Spleen (tissue), 11 donors: ENCODE measurements at regions not wholly inside any gene's neighbourhood (a gene's known extent, or its start where the extent isn't known, plus 50 kb on each side); places are given as distances from the start of the nearest gene placed in this dataset.
"Not testable (repeated sequence)": the region's sequence is repeated elsewhere in the genome, so short reads cannot be mapped to it uniquely, and the experiment has no call there.

Experiments used
- DNase-seq: peaks from one replicate; pipeline ENCODE4 v3.0.0-alpha.2; 2020
- H3K27ac ChIP-seq, 8 donors: fragments of 200-600 bp; sonication (generic) in 7 of 8; 1 replicate in 4 of 8; 2 replicates in 4 of 8; pipeline versions ENCODE4 v1.5.0 to v1.8.0; 2016 to 2021; ENCODE audit warnings: inconsistent platforms in 4 of 8, mild to moderate bottlenecking in 4 of 8, moderate library complexity in 1 of 8
- H3K27me3 ChIP-seq, 7 donors: fragments of 200-600 bp; sonication (generic) in 6 of 7; replicated peaks in 1 of 7; 1 replicate in 4 of 7; 2 replicates in 3 of 7; pipeline versions ENCODE4 v1.5.0 to v1.8.0; 2016 to 2021; ENCODE audit warnings: inconsistent platforms in 3 of 7, mild to moderate bottlenecking in 1 of 7
- H3K36me3 ChIP-seq, 6 donors: fragments of 200-600 bp; sonication (generic) in 5 of 6; 1 replicate in 4 of 6; 2 replicates in 2 of 6; pipeline versions ENCODE4 v1.5.0 to v1.8.0; 2016 to 2021; ENCODE audit warnings: inconsistent platforms in 2 of 6
- H3K4me1 ChIP-seq, 6 donors: fragments of 200-600 bp; sonication (generic) in 5 of 6; 1 replicate in 3 of 6; 2 replicates in 3 of 6; pipeline versions ENCODE4 v1.5.0 to v1.8.0; 2016 to 2021; ENCODE audit warnings: inconsistent platforms in 3 of 6
- H3K4me3 ChIP-seq, 8 donors: fragments of 200-600 bp; sonication (generic) in 7 of 8; 1 replicate in 4 of 8; 2 replicates in 4 of 8; pipeline versions ENCODE4 v1.5.0 to v1.8.0; 2016 to 2021; ENCODE audit warnings: inconsistent platforms in 4 of 8, mild to moderate bottlenecking in 4 of 8, moderate library complexity in 2 of 8
- H3K9me3 ChIP-seq, 8 donors: fragments of 200-600 bp; sonication (generic) in 7 of 8; 1 replicate in 4 of 8; 2 replicates in 4 of 8; pipeline versions ENCODE4 v1.5.0 to v1.8.0; 2016 to 2021; ENCODE audit warnings: inconsistent platforms in 4 of 8
- POLR2A ChIP-seq, 3 donors: fragments of 450-650 bp; IDR thresholded peaks; one replicate each; pipeline ENCODE4 v1.5.1; 2017; ENCODE audit warnings: antibody characterized with exemption in 3 of 3, mild to moderate bottlenecking in 1 of 3
- POLR2AphosphoS5 ChIP-seq, 3 donors: sonication (generic); formaldehyde crosslinking; IDR thresholded peaks; one replicate each; pipeline ENCODE4 v1.5.1; 2017; ENCODE audit warnings: antibody characterized with exemption in 3 of 3
- whole genome bisulfite sequencing, 5 donors: extraction: QIAGEN DNeasy Blood & Tissue Kit in 3 of 5; methylation state at CpG; one replicate each; pipeline versions ENCODE4 v1.1.5 to v1.1.7; 2013 to 2018; 5-methylcytosine and 5-hydroxymethylcytosine counted together
- intact Hi-C: fragments of 100-400 bp; cut with DNase I; formaldehyde crosslinking; loops from one replicate; pipeline ENCODE4 v1.15.0; 2023; ENCODE audit warnings: low total_unique reads
- TF ChIP-seq, protein P1 (sequence below), 11 experiments: fragments of 200-600 bp in 7 of 11; fragments of 450-650 bp in 4 of 11; sonication (generic) in 4 of 11; IDR thresholded peaks in 8 of 11; conservative IDR thresholded peaks in 3 of 11; 1 replicate in 7 of 11; 2 replicates in 4 of 11; pipeline versions ENCODE4 v1.4.0 to v1.8.0; 2016 to 2021; ENCODE audit warnings: antibody characterized with exemption in 11 of 11, inconsistent platforms in 4 of 11, mild to moderate bottlenecking in 1 of 11
- donor health status: healthy with polysubstance abuse.
- donor health status: DM: no; HTN: no; CAD: no; lungs with moderate emphysema.
- donor health status: DM: no; HTN: no; CAD: no.
- donor health status: Bipolar disorder and iron deficiency.
- donor health status: healthy.
- donor health status: DM: no; HTN: no; CAD: no.
- donor health status: DM: yes; HTN: yes; CAD: no.

DNA sequence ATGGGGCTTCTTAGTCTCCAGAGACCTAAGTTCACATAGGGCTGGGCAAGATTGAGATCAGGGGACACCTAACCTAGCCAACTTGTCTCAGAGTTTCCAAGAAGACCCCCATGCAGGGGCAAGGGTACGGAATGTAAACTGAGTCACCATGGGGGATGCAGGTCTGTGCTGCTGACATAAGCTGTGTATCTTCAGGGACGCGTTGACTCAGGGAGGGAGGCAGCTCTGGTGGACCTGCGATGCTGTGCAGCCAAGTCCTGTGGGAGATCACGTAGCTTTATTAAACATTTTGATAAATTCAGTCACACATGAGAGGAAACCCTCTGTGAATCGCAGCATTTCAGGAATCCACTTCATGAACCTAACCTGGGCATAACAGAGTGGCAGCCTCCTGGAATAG is 216.0 kb downstream of the ANKRD30B start:
- TF ChIP-seq POLR2AphosphoS5 (IDR thresholded peaks at IDR 0.05), result no peak
- TF ChIP-seq, protein P1, sequence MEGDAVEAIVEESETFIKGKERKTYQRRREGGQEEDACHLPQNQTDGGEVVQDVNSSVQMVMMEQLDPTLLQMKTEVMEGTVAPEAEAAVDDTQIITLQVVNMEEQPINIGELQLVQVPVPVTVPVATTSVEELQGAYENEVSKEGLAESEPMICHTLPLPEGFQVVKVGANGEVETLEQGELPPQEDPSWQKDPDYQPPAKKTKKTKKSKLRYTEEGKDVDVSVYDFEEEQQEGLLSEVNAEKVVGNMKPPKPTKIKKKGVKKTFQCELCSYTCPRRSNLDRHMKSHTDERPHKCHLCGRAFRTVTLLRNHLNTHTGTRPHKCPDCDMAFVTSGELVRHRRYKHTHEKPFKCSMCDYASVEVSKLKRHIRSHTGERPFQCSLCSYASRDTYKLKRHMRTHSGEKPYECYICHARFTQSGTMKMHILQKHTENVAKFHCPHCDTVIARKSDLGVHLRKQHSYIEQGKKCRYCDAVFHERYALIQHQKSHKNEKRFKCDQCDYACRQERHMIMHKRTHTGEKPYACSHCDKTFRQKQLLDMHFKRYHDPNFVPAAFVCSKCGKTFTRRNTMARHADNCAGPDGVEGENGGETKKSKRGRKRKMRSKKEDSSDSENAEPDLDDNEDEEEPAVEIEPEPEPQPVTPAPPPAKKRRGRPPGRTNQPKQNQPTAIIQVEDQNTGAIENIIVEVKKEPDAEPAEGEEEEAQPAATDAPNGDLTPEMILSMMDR (IDR thresholded peaks at IDR 0.05 in 8 of 11, conservative IDR thresholded peaks at IDR 0.05 in 3 of 11), result no peak
- TF ChIP-seq POLR2A (IDR thresholded peaks at IDR 0.05), result no peak
- 90 to 93% (median 92%) methylated on average over 6 of the region's 6 CpGs for WGBS, 5 donors

DNA sequence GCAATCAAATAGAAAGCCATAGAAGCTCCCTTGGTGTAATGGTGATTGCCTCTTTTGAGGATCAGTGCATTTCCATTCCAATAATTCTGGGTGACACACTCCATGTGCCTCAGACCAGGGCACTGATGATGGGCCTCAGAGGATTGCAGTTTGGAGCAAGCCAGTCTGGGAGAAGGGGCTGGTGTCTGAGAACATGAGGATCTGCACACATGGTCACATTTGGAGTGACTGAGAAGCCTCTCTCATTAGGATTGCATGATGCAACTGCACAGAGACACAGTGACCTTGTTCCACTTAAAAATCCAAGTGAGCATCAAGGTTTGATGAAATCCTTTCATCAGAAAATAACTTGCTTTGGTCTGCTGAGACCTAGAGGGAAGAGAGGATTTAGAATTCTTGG is 216.4 kb downstream of the ANKRD30B start:
- no peak overlapping the region for H3K4me3 ChIP-seq
- no peaks in the 10 kb centered on the region for H3K9me3 ChIP-seq
- no peaks in the 10 kb centered on the region for H3K4me1 ChIP-seq
- H3K27me3 ChIP-seq, result no peaks in the 10 kb centered on the region
- DNase-seq, result no peak
- intact Hi-C loops, result no loop called here
- no peak overlapping the region for H3K27ac ChIP-seq
- TF ChIP-seq, protein P1 (IDR thresholded peaks at IDR 0.05 in 8 of 11, conservative IDR thresholded peaks at IDR 0.05 in 3 of 11), result no peak
- TF ChIP-seq POLR2AphosphoS5 (IDR thresholded peaks at IDR 0.05) (no peak), POLR2A (IDR thresholded peaks at IDR 0.05) (no peak)
- H3K36me3 ChIP-seq, result no peaks in the 10 kb centered on the region

More for the DNA sequence above, 216.0 kb downstream of the ANKRD30B start:
- no peak overlapping the region for H3K27ac ChIP-seq
- intact Hi-C loops, result no loop called here
- H3K27me3 ChIP-seq, result no peaks in the 10 kb centered on the region
- no peaks in the 10 kb centered on the region for H3K36me3 ChIP-seq
- H3K4me3 ChIP-seq, result no peak overlapping the region
- H3K9me3 ChIP-seq, result no peaks in the 10 kb centered on the region
- no peaks in the 10 kb centered on the region for H3K4me1 ChIP-seq
- no peak for DNase-seq

DNA sequence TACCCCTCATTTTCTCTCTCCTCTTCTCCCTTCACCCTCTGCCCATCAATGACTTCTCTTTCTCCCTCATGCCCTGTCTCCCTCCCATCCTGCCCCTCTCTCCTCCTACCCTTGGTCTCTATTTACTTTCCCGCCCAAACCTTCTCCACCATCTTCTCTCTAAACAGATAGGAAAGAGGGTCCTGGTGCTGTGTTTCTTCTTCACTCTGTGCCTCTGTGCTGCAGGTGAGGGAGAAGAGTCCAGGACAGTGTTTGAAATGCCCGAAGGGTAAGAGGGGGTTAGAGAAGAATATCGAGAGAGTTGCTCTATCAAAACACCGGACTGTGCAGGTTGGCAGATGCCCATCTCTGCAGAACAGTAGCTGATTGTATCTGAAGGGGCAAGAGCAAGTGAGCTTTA is 217.0 kb downstream of the ANKRD30B start:
- intact Hi-C loops, H3K4me1 ChIP-seq, H3K9me3 ChIP-seq, H3K27me3 ChIP-seq, DNase-seq, H3K27ac ChIP-seq, H3K36me3 ChIP-seq, H3K4me3 ChIP-seq: not testable (repeated sequence)
- 89 to 94% (median 91%) methylated on average over 4 of the region's 4 CpGs for WGBS, 5 donors

DNA sequence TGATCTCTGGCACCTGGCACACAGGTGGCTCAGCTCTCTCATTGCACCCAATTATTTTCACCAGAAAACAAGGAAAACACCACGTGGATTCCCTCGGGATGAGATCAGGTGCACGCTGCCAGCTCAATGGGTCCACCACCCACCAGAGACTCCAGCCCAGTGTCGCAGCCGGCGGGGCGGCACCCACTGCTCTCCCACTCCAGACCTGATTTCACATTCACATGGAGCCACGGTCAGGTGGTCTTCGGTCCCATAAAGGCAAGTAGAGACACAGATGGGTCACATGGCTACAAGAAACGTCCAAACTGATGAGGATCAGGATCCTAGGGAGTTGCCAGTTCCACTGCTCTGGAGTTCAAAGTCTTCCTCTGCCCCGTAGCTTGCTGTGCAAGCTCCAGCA is 217.6 kb downstream of the ANKRD30B start:
- DNase-seq, result no peak
- TF ChIP-seq POLR2A (IDR thresholded peaks at IDR 0.05) (no peak), POLR2AphosphoS5 (IDR thresholded peaks at IDR 0.05) (no peak)
- TF ChIP-seq, protein P1 (IDR thresholded peaks at IDR 0.05 in 8 of 11, conservative IDR thresholded peaks at IDR 0.05 in 3 of 11), result no peak
- no peak overlapping the region for H3K27ac ChIP-seq
- intact Hi-C loops, result no loop called here
- H3K36me3 ChIP-seq, result no peaks in the 10 kb centered on the region
- H3K27me3 ChIP-seq, result no peaks in the 10 kb centered on the region
- H3K4me1 ChIP-seq, result no peaks in the 10 kb centered on the region
- 79 to 95% (median 84%) methylated on average over 8 to 11 of the region's 11 CpGs for WGBS, 5 donors
- no peaks in the 10 kb centered on the region for H3K9me3 ChIP-seq
- no peak overlapping the region for H3K4me3 ChIP-seq

DNA sequence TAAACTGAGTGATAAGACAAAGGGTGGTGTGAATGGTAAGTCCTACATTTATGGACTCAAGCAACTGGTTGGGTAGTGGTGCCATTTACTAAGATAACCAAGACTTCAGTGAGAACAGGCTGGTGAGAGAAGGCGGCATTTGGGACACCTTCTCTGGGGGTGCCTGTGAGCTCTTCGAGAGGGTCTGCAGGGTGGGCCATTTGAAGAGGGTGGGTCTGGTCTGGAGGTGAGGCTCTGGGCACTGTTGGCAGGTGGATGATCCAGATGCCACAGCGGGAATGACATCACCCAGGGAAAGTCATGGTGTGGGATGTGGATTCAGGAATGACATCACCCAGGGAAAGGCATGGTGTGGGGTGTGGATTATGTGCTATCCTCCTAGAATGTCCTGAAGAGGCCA is 219.3 kb downstream of the ANKRD30B start:
- H3K36me3 ChIP-seq, H3K4me3 ChIP-seq, intact Hi-C loops, H3K27me3 ChIP-seq, DNase-seq, H3K27ac ChIP-seq, H3K9me3 ChIP-seq, H3K4me1 ChIP-seq: not testable (repeated sequence)
- 60 to 93% (median 91%) methylated on average over 3 of the region's 3 CpGs for WGBS, 5 donors
